Progenitor cell of endocrine pancreas (in vitro differentiated cells): ENCODE measurements at regions not wholly inside any gene's neighbourhood (a gene's known extent, or its start where the extent isn't known, plus 50 kb on each side); places are given as distances from the start of the nearest gene placed in this dataset.

Source experiments
- DNase-seq: peaks from one replicate; pipeline ENCODE4 v3.0.0; 2021; ENCODE audit warnings: low spot score; ENCODE audit not compliant: unreplicated experiment
- H3K27ac Mint-ChIP-seq: 2 replicates; pipeline ENCODE4 v1.8.0; 2021; ENCODE audit warnings: mild to moderate bottlenecking, moderate library complexity, mixed read lengths
- H3K27me3 Mint-ChIP-seq: 2 replicates; pipeline ENCODE4 v1.8.0; 2021; ENCODE audit warnings: mixed read lengths
- H3K36me3 Mint-ChIP-seq: 2 replicates; pipeline ENCODE4 v1.8.0; 2022; ENCODE audit warnings: mixed read lengths; ENCODE audit not compliant: insufficient read depth
- H3K4me1 Mint-ChIP-seq: 2 replicates; pipeline ENCODE4 v1.8.0; 2021; ENCODE audit warnings: low read depth, mixed read lengths
- H3K4me3 Mint-ChIP-seq: 2 replicates; pipeline ENCODE4 v1.8.0; 2021; ENCODE audit warnings: low read depth, mild to moderate bottlenecking, moderate library complexity, mixed read lengths
- H3K9me3 Mint-ChIP-seq: 2 replicates; pipeline ENCODE4 v1.8.0; 2021; ENCODE audit warnings: low read depth, mixed read lengths
- CTCF ChIP-seq: fragments of 200-600 bp; sonication (generic); IDR thresholded peaks from one replicate; pipeline ENCODE4 v1.5.0; 2021; ENCODE audit warnings: antibody characterized with exemption, mild to moderate bottlenecking; ENCODE audit not compliant: unreplicated experiment

DNA sequence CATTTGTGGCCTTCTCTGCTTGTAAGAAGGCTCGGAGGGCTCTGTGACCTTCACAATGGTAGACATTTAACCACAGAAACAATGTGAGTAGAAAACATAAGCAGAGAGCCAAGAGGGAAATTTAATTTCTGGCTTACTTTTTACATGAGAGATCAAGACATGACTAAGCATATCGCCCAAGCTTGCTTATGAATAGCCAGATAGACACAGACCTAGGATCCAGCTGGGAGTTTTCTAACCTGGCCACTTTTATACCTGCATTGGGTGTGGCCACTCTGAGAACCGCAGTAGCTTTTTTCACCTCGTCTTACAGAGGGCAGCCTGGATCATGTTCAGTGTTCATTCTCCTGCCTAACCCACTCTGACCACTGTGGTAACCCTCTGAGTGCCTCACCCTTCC is 244.9 kb upstream of the KCNN2 start:
- no peak for TF ChIP-seq CTCF
- Mint-ChIP-seq H3K27ac (no peak overlapping the region), H3K27me3 (no peaks in the 10 kb centered on the region), H3K36me3 (no peaks in the 10 kb centered on the region), H3K4me1 (peaks cover 4% of the 10 kb centered on the region), H3K9me3 (no peaks in the 10 kb centered on the region), H3K4me3 (no peak overlapping the region)
- no peak for DNase-seq

DNA sequence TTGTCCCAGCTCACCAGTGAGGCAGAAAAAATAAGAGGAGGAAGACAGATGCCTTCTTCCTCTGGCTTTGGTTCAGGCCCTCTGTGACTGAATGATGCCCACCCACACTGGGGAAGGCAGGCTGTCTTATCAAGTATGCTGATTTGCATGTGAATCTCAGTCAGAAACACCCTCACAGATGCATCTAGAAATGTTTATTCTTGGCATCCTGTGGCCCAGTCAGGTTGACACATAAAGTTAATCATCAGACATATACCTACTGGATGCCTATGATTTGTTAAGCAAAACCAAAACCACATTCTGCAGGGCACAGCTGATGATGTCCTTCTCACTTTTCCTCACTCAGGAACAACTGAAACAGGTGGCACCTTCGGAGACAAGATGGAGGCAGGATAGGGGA is 243.4 kb upstream of the KCNN2 start:
- no peak overlapping the region for H3K4me3 Mint-ChIP-seq
- no peak overlapping the region for H3K27ac Mint-ChIP-seq
- no peaks in the 10 kb centered on the region for H3K9me3 Mint-ChIP-seq
- TF ChIP-seq CTCF = no peak
- H3K36me3 Mint-ChIP-seq = no peaks in the 10 kb centered on the region
- DNase-seq = no peak
- no peaks in the 10 kb centered on the region for H3K27me3 Mint-ChIP-seq
- H3K4me1 Mint-ChIP-seq = peaks cover 4% of the 10 kb centered on the region

DNA sequence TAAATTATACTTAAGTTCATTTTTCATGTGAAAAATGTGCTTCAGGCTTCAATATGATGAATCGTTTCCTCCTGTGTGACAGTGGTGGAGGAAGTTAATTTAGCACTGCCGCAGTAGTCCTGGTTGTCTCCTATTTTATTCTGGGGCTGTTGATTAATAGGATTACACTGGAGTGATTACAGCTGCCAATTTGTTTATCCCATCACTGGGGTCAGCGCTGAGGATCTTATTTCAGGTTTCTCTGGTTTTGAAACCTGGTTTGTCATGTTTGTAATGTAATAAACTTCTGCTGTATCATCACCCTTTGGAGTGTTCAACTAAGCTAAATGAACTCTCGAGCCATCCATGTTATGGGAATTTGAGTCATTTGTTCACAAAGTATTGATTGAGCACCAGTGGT is 241.7 kb upstream of the KCNN2 start:
- Mint-ChIP-seq H3K27ac (no peak overlapping the region), H3K27me3 (no peaks in the 10 kb centered on the region), H3K4me1 (peaks cover 4% of the 10 kb centered on the region), H3K36me3 (no peaks in the 10 kb centered on the region), H3K9me3 (no peaks in the 10 kb centered on the region), H3K4me3 (no peak overlapping the region)
- no peak for TF ChIP-seq CTCF
- DNase-seq = no peak

DNA sequence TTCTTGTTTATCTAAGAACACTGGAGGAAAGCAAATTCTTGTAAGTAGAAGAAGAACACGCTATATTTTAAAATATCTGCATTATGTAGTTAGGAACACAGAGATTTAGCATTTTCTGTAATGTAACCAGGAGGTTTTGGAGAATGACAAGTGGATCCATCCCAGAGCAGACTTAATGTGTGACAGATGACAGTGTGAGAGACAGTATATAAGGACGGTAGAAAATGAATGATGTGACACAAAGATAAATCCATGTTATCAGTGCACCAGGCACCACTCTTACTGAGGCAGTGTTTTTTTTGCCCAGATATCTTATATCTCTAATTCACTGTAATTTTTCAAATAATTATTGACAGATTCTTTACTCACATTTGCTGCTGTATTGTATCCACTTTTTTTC is 239.0 kb upstream of the KCNN2 start:
- no peak for TF ChIP-seq CTCF

DNA sequence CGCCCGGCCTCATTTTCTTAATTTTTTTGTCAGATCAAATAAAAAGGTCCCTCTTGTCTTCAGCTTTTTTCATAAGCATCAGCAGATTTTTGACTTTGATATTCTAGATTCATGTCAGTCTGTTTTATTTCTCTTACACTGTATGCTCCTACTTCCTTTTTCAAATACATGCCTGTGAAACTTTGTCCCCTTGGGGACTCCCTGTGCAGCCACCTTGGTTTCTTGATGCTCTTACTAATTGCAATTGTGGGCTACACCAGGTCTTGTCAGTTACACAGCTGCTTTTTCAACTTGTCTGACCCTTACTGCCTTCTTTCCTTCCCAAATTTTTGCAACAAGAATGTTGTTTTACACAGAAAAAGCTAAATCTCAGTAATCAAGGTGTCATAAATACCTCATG is 238.2 kb upstream of the KCNN2 start:
- H3K9me3 Mint-ChIP-seq = peaks cover 5% of the 10 kb centered on the region
- no peak for TF ChIP-seq CTCF
- H3K27me3 Mint-ChIP-seq = no peaks in the 10 kb centered on the region
- no peak overlapping the region for H3K27ac Mint-ChIP-seq
- DNase-seq = no peak
- no peaks in the 10 kb centered on the region for H3K36me3 Mint-ChIP-seq
- peaks cover 4% of the 10 kb centered on the region for H3K4me1 Mint-ChIP-seq
- no peak overlapping the region for H3K4me3 Mint-ChIP-seq

More for the DNA sequence above, 239.0 kb upstream of the KCNN2 start:
- no peak for DNase-seq
- Mint-ChIP-seq H3K9me3 (peaks cover 3% of the 10 kb centered on the region), H3K4me3 (no peak overlapping the region), H3K36me3 (no peaks in the 10 kb centered on the region), H3K27ac (no peak overlapping the region), H3K4me1 (peaks cover 4% of the 10 kb centered on the region), H3K27me3 (no peaks in the 10 kb centered on the region)
